Type B pancreatic cell (in vitro differentiated cells): ENCODE measurements at regions not wholly inside any gene's neighbourhood (a gene's known extent, or its start where the extent isn't known, plus 50 kb on each side); places are given as distances from the start of the nearest gene placed in this dataset.

Source experiments
- DNase-seq: peaks from one replicate; pipeline ENCODE4 v3.0.0; 2021; ENCODE audit warnings: mixed read lengths; ENCODE audit not compliant: unreplicated experiment; ENCODE audit errors: extremely low spot score
- H3K27ac Mint-ChIP-seq: 2 replicates; pipeline ENCODE4 v1.8.0; 2021; ENCODE audit warnings: mild to moderate bottlenecking, mixed read lengths
- H3K27me3 Mint-ChIP-seq: 2 replicates; pipeline ENCODE4 v1.8.0; 2021; ENCODE audit warnings: mixed read lengths
- H3K36me3 Mint-ChIP-seq: 2 replicates; pipeline ENCODE4 v1.8.0; 2021; ENCODE audit warnings: mixed read lengths
- H3K4me1 Mint-ChIP-seq: one replicate; pipeline ENCODE4 v1.8.0; 2021; ENCODE audit warnings: mixed read lengths; ENCODE audit not compliant: unreplicated experiment
- H3K4me3 Mint-ChIP-seq: 2 replicates; pipeline ENCODE4 v1.8.0; 2021; ENCODE audit warnings: mild to moderate bottlenecking, mixed read lengths
- H3K9me3 Mint-ChIP-seq: 2 replicates; pipeline ENCODE4 v1.8.0; 2021; ENCODE audit warnings: mixed read lengths
- CTCF ChIP-seq: fragments of 200-600 bp; sonication (generic); conservative IDR thresholded peaks from 2 replicates; pipeline ENCODE4 v1.5.0; 2021; ENCODE audit warnings: antibody characterized with exemption, mild to moderate bottlenecking
- microRNA-seq: library from miRNA; unstranded; fragments of <30 nt; microRNA quantifications from one replicate; pipeline ENCODE4, GENCODE V29; 2020

GRCh38 chr1:97976801-97977200 is 56.0 kb upstream of the DPYD start:
- H3K9me3 Mint-ChIP-seq, result no peaks in the 10 kb centered on the region
- peaks cover 6% of the 10 kb centered on the region for H3K27me3 Mint-ChIP-seq
- H3K4me1 Mint-ChIP-seq, result no peaks in the 10 kb centered on the region
- H3K4me3 Mint-ChIP-seq, result no peak overlapping the region
- H3K36me3 Mint-ChIP-seq, result no peaks in the 10 kb centered on the region
- TF ChIP-seq CTCF, result no peak
- DNase-seq, result no peak
- H3K27ac Mint-ChIP-seq, result no peak overlapping the region

Small RNA genes in the stretch of these regions (microRNA-seq; reads per million reads assigned to microRNA genes)
- gene MIR2682, result 14.9 reads per million, percentile 39 among the genes with 10 or more reads in this experiment
